HCT116 (cell line): ENCODE measurements at regions not wholly inside any gene's neighbourhood (a gene's known extent, or its start where the extent isn't known, plus 50 kb on each side); places are given as distances from the start of the nearest gene placed in this dataset.

Experiments
- CTCF ChIP-seq, 3 experiments: fragments of 200-600 bp in 1 of 3; sonication (generic) in 1 of 3; IDR thresholded peaks in 2 of 3; conservative IDR thresholded peaks in 1 of 3; 2 replicates each; pipeline ENCODE4 v1.5.1; 2012 to 2017; ENCODE audit warnings: low read depth in 2 of 3, low read length in 2 of 3, antibody characterized with exemption in 1 of 3, borderline replicate concordance in 1 of 3, control low read depth in 1 of 3, mild to moderate bottlenecking in 1 of 3, mixed read lengths in 1 of 3, mixed run types in 1 of 3, moderate library complexity in 1 of 3; ENCODE audit not compliant: insufficient read depth in 1 of 3
- EZH2 ChIP-seq: fragments of 200-600 bp; sonication (generic); IDR thresholded peaks from 2 replicates; pipeline ENCODE4 v1.6.1; 2017; ENCODE audit warnings: antibody characterized with exemption, mixed run types
- POLR2A ChIP-seq: IDR thresholded peaks from 2 replicates; pipeline ENCODE4 v1.7.0; 2011; ENCODE audit warnings: borderline replicate concordance; ENCODE audit not compliant: insufficient read depth, insufficient read length; ENCODE audit errors: extremely low read depth
- SRF ChIP-seq: IDR thresholded peaks from 2 replicates; pipeline ENCODE4 v1.6.1; 2012; ENCODE audit warnings: low read depth
- TF ChIP-seq, protein P1 (sequence below): IDR thresholded peaks from 2 replicates; pipeline ENCODE4 v1.6.1; 2012

DNA sequence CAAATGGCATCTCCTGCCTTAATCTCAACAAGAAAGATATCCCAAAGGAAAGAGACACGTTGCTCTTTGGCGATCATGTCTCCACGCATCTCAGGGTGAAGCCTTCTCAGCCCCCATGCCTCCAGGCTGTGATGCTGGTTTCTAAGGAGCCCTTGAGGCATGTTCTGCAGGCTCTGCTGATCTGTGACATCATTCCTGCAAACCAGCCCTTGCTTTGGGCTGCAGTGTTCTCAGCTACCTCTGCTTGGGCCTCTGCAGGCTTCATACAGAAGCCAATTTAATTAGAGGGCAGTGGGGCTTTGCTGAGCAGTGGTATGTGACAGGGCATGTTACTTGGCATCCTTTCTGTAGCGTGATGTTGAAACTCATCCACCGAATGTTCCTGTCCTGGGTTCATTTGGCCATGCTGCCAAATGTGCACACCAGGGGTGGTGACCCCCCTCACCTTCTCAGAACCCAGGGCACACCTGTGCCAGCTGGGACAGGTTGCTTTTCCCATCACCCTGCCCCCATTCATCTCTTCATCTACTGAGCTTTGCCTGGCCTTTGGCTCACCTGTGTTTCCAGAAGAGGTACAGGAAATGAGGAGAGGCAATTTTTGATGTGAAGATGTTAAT, 230.9 kb downstream of the TEX29 start:
- no peak for TF ChIP-seq EZH2
- no peak for TF ChIP-seq POLR2A
- no peak for TF ChIP-seq CTCF (IDR thresholded peaks at IDR 0.05 in 2 of 3, conservative IDR thresholded peaks at IDR 0.05 in 1 of 3; ENCODE audit: borderline replicate concordance in 1 of 3, insufficient read depth in 1 of 3, low read depth in 2 of 3, low read length in 2 of 3)
- TF ChIP-seq, protein P1, sequence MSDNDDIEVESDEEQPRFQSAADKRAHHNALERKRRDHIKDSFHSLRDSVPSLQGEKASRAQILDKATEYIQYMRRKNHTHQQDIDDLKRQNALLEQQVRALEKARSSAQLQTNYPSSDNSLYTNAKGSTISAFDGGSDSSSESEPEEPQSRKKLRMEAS: no peak
- TF ChIP-seq SRF: no peak
